HG02870 (cell line): ENCODE measurements at regions not wholly inside any gene's neighbourhood (a gene's known extent, or its start where the extent isn't known, plus 50 kb on each side); places are given as distances from the start of the nearest gene placed in this dataset.
"Not testable (repeated sequence)": the region's sequence is repeated elsewhere in the genome, so short reads cannot be mapped to it uniquely, and the experiment has no call there.

Experiments used
- ATAC-seq: cut with Tn5 transposase; IDR thresholded peaks from one replicate; pipeline ENCODE4 v1.9.1; 2021; ENCODE audit warnings: mild to moderate bottlenecking, moderate library complexity; ENCODE audit not compliant: unreplicated experiment

DNA sequence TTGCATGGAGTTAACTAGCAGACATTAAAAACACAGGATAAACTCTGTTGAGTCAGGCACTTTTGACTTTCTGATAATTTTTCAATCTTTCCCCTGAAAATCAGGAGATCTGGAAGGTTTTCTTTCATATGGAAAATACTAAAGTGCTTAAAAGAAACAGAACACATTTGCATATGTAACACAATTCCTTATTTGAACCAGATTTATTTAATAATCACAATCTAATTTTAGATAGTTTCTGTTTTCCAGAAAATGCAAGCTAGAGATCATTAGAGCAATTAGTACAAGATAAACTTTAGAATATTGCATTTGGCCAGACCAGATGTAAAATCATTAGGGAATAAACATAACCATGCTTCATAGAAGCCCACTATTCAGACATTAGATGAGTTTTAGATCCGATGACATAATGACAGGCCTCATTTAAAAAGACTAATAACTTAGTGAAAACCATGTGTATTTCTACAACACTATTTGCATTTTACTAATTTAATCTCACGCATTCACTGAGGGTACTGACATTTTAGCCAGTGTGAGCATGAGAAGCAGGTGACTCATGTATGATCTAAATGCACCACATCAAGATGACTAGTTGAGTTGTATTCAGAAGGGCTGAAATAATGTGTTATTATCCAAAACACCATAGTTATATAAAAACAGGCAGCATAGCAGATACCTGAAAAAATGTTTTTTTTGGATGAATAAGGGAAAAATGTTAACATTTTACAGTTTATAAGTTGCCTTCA is 611.5 kb downstream of the LTN1 start:
- not testable (repeated sequence) for ATAC-seq

DNA sequence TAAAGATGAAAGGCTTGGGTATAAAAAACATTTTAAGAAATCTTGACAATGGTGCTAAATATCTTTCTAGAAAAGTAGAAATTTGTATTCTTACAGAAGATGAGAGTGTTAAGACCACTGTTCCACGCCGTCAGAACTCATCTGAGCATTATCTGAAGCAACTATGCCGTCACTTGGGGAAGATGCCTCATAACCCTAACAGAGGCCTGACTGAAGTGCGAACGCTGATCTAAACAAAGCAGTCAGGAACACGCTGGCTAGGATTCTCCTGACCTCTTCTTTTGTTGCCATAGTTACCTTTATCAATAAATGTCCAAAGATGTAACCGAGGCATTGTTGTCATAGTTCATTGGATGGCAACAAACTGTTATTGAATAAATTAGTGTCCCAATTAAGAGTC is 612.4 kb downstream of the LTN1 start:
- ATAC-seq = no peak

GRCh38 chr21:28378026-28378425 is 614.7 kb downstream of the LTN1 start:
- ATAC-seq = no peak

- no peak for ATAC-seq
Observed at GRCh38 chr21:28375708-28376385, 616.8 kb downstream of the LTN1 start.

GRCh38 chr21:28374881-28375280 is 617.8 kb downstream of the LTN1 start:
- no peak for ATAC-seq

GRCh38 chr21:28371713-28372112 is 621.0 kb downstream of the LTN1 start:
- no peak for ATAC-seq

- no peak for ATAC-seq
Observed at GRCh38 chr21:28359300-28359699, 633.4 kb downstream of the LTN1 start.

DNA sequence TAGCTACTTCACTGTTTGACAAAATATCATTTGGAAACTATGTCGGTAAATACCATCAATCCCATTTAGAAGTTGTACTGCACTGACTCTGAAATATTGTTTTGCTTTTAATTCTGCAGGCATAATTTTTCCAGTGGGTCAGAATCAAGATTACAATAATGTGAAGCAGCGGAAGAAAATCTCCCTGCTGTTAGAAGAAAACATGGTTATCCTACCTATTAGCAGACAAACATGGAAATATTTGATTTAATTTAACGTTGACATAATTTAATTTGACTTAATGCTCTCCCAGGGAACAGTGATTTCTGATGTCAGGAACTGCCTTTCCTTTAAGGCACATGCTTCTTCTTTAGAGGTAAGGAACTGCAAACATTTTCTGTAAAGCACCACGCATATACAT is 634.0 kb downstream of the LTN1 start:
- no peak for ATAC-seq

DNA sequence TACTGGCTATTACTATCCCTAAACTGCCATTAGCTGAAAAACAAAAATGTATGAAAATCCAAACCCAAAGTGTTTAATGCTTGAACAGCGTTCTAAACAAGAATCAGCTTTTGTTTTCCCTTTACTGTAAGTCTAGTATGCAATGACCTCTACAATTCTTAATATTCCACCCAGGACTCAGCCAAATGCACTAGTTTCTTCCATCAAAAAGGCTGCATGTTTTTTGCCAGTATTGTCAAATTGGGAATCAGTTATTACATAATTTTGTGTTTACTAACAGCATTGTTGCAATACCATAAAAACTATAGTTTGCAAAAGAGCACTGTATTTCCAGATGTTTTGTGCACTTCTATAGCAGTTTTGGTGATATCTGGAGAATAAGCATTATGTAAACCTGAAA is 634.5 kb downstream of the LTN1 start:
- no peak for ATAC-seq

- ATAC-seq = no peak
Observed at GRCh38 chr21:28357743-28358142, 634.9 kb downstream of the LTN1 start.

GRCh38 chr21:28356422-28356821 is 636.3 kb downstream of the LTN1 start:
- no peak for ATAC-seq

DNA sequence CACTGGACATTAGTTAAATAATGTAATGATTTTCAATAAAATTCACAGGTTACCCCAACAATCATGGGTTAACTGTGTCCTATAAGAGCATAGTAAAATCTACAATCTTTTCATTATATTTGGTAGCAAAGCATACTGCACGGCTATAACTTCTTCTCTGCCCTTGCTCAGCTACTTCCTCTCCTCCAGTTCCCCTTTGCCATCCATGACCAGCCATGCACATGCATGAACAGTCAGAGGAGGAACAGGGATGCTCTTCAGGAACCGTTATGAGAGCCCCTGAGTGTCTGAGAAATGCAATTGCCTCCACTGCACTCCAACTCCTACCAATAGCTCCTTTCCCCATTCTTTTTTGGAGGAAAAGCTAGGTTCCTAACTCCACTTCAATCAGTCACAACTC is 646.7 kb downstream of the LTN1 start:
- no peak for ATAC-seq

- no peak for ATAC-seq
Observed at GRCh38 chr21:28344985-28345384, 647.7 kb downstream of the LTN1 start.

GRCh38 chr21:28342212-28342810 is 650.4 kb downstream of the LTN1 start:
- ATAC-seq = no peak

GRCh38 chr21:28339403-28339802 is 653.3 kb downstream of the LTN1 start:
- ATAC-seq = no peak

GRCh38 chr21:28338701-28339305 is 653.9 kb downstream of the LTN1 start:
- no peak for ATAC-seq

- ATAC-seq = no peak
Observed at GRCh38 chr21:28337315-28337714, 655.4 kb downstream of the LTN1 start.

- ATAC-seq = no peak
Observed at GRCh38 chr21:28336314-28336713, 656.4 kb downstream of the LTN1 start.

- ATAC-seq = peak; percentile 71
Observed at GRCh38 chr21:28334407-28334806, 658.3 kb downstream of the LTN1 start.

GRCh38 chr21:28333578-28334075 is 659.0 kb downstream of the LTN1 start:
- no peak for ATAC-seq

GRCh38 chr21:28332796-28333195 is 659.9 kb downstream of the LTN1 start:
- ATAC-seq = no peak

- ATAC-seq = no peak
Observed at GRCh38 chr21:28325618-28326017, 667.1 kb downstream of the LTN1 start.
